Astrocyte (in vitro differentiated cells and primary cell): ENCODE measurements at regions not wholly inside any gene's neighbourhood (a gene's known extent, or its start where the extent isn't known, plus 50 kb on each side); places are given as distances from the start of the nearest gene placed in this dataset.

Experiments used
- DNase-seq: peaks from one replicate; pipeline ENCODE4 v3.0.0-alpha.2; 2010; ENCODE audit warnings: low read depth
- FAIRE-seq: peaks from 2 replicates; lab custom pipeline; 2011; peaks lifted over from hg19 to GRCh38; lab: Jason Lieb, UNC
- H2AFZ ChIP-seq: 2 replicates; pipeline ENCODE4 v1.6.0; 2012; ENCODE audit warnings: low read depth, low read length, inconsistent platforms
- H3K27ac ChIP-seq: 2 replicates; pipeline ENCODE4 v1.5.1; 2011; ENCODE audit warnings: low read depth, low read length, inconsistent platforms
- H3K27me3 ChIP-seq: 2 replicates; pipeline ENCODE4 v1.6.0; 2011; ENCODE audit warnings: low read length, inconsistent platforms; ENCODE audit not compliant: insufficient read depth
- H3K36me3 ChIP-seq: 2 replicates; pipeline ENCODE4 v1.5.1; 2011; ENCODE audit warnings: low read length, inconsistent platforms; ENCODE audit not compliant: insufficient read depth
- H3K4me1 ChIP-seq: 2 replicates; pipeline ENCODE4 v1.5.1; 2011; ENCODE audit warnings: low read length, inconsistent platforms; ENCODE audit not compliant: insufficient read depth
- H3K4me2 ChIP-seq: 2 replicates; pipeline ENCODE4 v1.6.0; 2012; ENCODE audit warnings: low read length, inconsistent platforms
- H3K4me3 ChIP-seq: 2 replicates; pipeline ENCODE4 v1.5.1; 2011; ENCODE audit warnings: low read depth, mild to moderate bottlenecking, low read length, inconsistent platforms; ENCODE audit not compliant: insufficient read depth
- H3K79me2 ChIP-seq: 2 replicates; pipeline ENCODE4 v1.6.0; 2012; ENCODE audit warnings: mild to moderate bottlenecking, low read length, inconsistent platforms; ENCODE audit not compliant: insufficient read depth
- H3K9ac ChIP-seq: 2 replicates; pipeline ENCODE4 v1.6.0; 2012; ENCODE audit warnings: mild to moderate bottlenecking, low read length, inconsistent platforms
- H3K9me3 ChIP-seq: 2 replicates; pipeline ENCODE4 v1.5.1; 2012; ENCODE audit warnings: low read depth, mild to moderate bottlenecking, low read length, inconsistent platforms; ENCODE audit not compliant: insufficient read depth
- H4K20me1 ChIP-seq: 2 replicates; pipeline ENCODE4 v1.6.0; 2012; ENCODE audit warnings: low read length, inconsistent platforms; ENCODE audit not compliant: insufficient read depth
- H3K27ac Mint-ChIP-seq: one replicate; pipeline ENCODE4 v1.8.0; 2021; ENCODE audit warnings: mild to moderate bottlenecking, mixed read lengths; ENCODE audit not compliant: unreplicated experiment
- H3K27me3 Mint-ChIP-seq: one replicate; pipeline ENCODE4 v1.8.0; 2021; ENCODE audit warnings: low read depth, mixed read lengths; ENCODE audit not compliant: unreplicated experiment
- H3K36me3 Mint-ChIP-seq: one replicate; pipeline ENCODE4 v1.8.0; 2021; ENCODE audit warnings: low read depth, mixed read lengths; ENCODE audit not compliant: unreplicated experiment
- H3K4me1 Mint-ChIP-seq: one replicate; pipeline ENCODE4 v1.8.0; 2021; ENCODE audit warnings: low read depth, mixed read lengths; ENCODE audit not compliant: unreplicated experiment
- H3K4me3 Mint-ChIP-seq: one replicate; pipeline ENCODE4 v1.8.0; 2021; ENCODE audit warnings: mild to moderate bottlenecking, moderate library complexity, mixed read lengths; ENCODE audit not compliant: unreplicated experiment
- H3K9me3 Mint-ChIP-seq: one replicate; pipeline ENCODE4 v1.8.0; 2021; ENCODE audit warnings: mild to moderate bottlenecking, mixed read lengths; ENCODE audit not compliant: unreplicated experiment
- EZH2 ChIP-seq: IDR thresholded peaks from 2 replicates; pipeline ENCODE4 v1.6.1; 2012; ENCODE audit warnings: mild to moderate bottlenecking, low read length, inconsistent platforms; ENCODE audit not compliant: insufficient read depth
- TF ChIP-seq, protein P1 (sequence below): IDR thresholded peaks from 2 replicates; pipeline ENCODE4 v1.5.1; 2011; ENCODE audit warnings: low read depth, mild to moderate bottlenecking, inconsistent platforms, low read length, moderate library complexity; ENCODE audit not compliant: insufficient read depth

GRCh38 chrX:69093960-69094871, 71.0 kb downstream of the PJA1 start:
- Mint-ChIP-seq H3K9me3 (no peaks in the 10 kb centered on the region), H3K27me3 (no peaks in the 10 kb centered on the region), H3K27ac (no peak overlapping the region), H3K36me3 (no peaks in the 10 kb centered on the region), H3K4me3 (no peak overlapping the region), H3K4me1 (no peaks in the 10 kb centered on the region)
- DNase-seq (peak; percentile 30), FAIRE-seq (peak; percentile 69)
- Histone ChIP-seq H3K4me1 (no peaks in the 10 kb centered on the region), H3K4me3 (no peak overlapping the region), H3K27me3 (no peaks in the 10 kb centered on the region), H3K9ac (no peak overlapping the region), H3K79me2 (no peaks in the 10 kb centered on the region), H3K36me3 (no peaks in the 10 kb centered on the region), H4K20me1 (no peaks in the 10 kb centered on the region), H3K9me3 (no peaks in the 10 kb centered on the region), H3K27ac (no peak overlapping the region), H2AFZ (no peak overlapping the region), H3K4me2 (no peak overlapping the region)
- no peak for TF ChIP-seq EZH2
- TF ChIP-seq, protein P1, sequence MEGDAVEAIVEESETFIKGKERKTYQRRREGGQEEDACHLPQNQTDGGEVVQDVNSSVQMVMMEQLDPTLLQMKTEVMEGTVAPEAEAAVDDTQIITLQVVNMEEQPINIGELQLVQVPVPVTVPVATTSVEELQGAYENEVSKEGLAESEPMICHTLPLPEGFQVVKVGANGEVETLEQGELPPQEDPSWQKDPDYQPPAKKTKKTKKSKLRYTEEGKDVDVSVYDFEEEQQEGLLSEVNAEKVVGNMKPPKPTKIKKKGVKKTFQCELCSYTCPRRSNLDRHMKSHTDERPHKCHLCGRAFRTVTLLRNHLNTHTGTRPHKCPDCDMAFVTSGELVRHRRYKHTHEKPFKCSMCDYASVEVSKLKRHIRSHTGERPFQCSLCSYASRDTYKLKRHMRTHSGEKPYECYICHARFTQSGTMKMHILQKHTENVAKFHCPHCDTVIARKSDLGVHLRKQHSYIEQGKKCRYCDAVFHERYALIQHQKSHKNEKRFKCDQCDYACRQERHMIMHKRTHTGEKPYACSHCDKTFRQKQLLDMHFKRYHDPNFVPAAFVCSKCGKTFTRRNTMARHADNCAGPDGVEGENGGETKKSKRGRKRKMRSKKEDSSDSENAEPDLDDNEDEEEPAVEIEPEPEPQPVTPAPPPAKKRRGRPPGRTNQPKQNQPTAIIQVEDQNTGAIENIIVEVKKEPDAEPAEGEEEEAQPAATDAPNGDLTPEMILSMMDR: peak; percentile 26

- Histone ChIP-seq H3K36me3 (no peaks in the 10 kb centered on the region), H4K20me1 (no peaks in the 10 kb centered on the region), H3K4me1 (no peaks in the 10 kb centered on the region), H3K9me3 (no peaks in the 10 kb centered on the region), H3K79me2 (no peaks in the 10 kb centered on the region), H3K4me2 (no peak overlapping the region), H3K27me3 (no peaks in the 10 kb centered on the region), H3K9ac (no peak overlapping the region), H2AFZ (no peak overlapping the region), H3K27ac (no peak overlapping the region), H3K4me3 (no peak overlapping the region)
- no peaks in the 10 kb centered on the region for H3K4me1 Mint-ChIP-seq
- peaks cover 6% of the 10 kb centered on the region for H3K27me3 Mint-ChIP-seq
- DNase-seq: no peak
- no peak overlapping the region for H3K4me3 Mint-ChIP-seq
- no peak for FAIRE-seq
- H3K9me3 Mint-ChIP-seq: no peaks in the 10 kb centered on the region
- H3K27ac Mint-ChIP-seq: no peak overlapping the region
- H3K36me3 Mint-ChIP-seq: no peaks in the 10 kb centered on the region
- TF ChIP-seq, protein P1: no peak
- no peak for TF ChIP-seq EZH2
Measured at GRCh38 chrX:69090022-69090421, 75.2 kb downstream of the PJA1 start.

DNA sequence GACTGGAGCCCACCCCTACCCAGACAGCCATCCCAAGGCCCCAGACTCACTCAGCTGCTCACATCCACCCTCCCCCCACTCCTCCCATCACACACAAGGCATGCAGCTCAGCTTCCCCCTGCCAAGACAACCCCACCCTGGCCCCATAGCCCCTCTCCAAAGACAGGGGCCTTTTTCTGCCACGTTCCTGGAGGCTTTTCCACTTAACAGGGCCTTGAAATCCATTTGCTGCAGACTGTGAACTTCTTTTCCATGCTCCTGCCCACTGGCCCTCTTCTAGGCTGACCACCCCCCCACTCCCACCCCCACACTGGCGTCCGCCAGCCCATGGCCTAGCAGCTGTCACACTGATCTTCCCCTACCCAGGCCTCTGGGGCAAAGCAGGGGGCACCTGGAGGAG, 76.0 kb downstream of the PJA1 start:
- no peak overlapping the region for H3K4me3 Mint-ChIP-seq
- DNase-seq: no peak

More for the DNA sequence above, 76.0 kb downstream of the PJA1 start:
- Histone ChIP-seq H3K4me2 (no peak overlapping the region), H3K9me3 (no peaks in the 10 kb centered on the region), H3K4me3 (no peak overlapping the region), H3K9ac (no peak overlapping the region), H2AFZ (no peak overlapping the region), H3K36me3 (no peaks in the 10 kb centered on the region), H4K20me1 (no peaks in the 10 kb centered on the region), H3K79me2 (no peaks in the 10 kb centered on the region), H3K4me1 (no peaks in the 10 kb centered on the region), H3K27ac (no peak overlapping the region), H3K27me3 (no peaks in the 10 kb centered on the region)
- H3K36me3 Mint-ChIP-seq: no peaks in the 10 kb centered on the region
- H3K9me3 Mint-ChIP-seq: no peaks in the 10 kb centered on the region
- TF ChIP-seq, protein P1: no peak
- TF ChIP-seq EZH2: no peak
- no peak for FAIRE-seq
- no peaks in the 10 kb centered on the region for H3K4me1 Mint-ChIP-seq
- H3K27me3 Mint-ChIP-seq: peaks cover 8% of the 10 kb centered on the region
- no peak overlapping the region for H3K27ac Mint-ChIP-seq
